ENCODE measurements at regions not wholly inside any gene's neighbourhood (a gene's known extent, or its start where the extent isn't known, plus 50 kb on each side); places are given as distances from the start of the nearest gene placed in this dataset.
A peak's percentile ranks its signal among the peaks of the same experiment; 100 is the strongest.

- no peak overlapping the region for H3K27ac ChIP-seq
- H3K36me3 ChIP-seq = no peaks in the 10 kb centered on the region
- TF ChIP-seq EP300 (IDR thresholded peaks at IDR 0.05) = no peak
- TF ChIP-seq POLR2AphosphoS5 (IDR thresholded peaks at IDR 0.05) = no peak
- TF ChIP-seq POLR2A (IDR thresholded peaks at IDR 0.05) = no peak
- no peak for TF ChIP-seq CTCF (IDR thresholded peaks at IDR 0.05)
- intact Hi-C loops (cut with DNase I; ENCODE audit: low total_unique reads) = no loop called here
- no peaks in the 10 kb centered on the region for H3K27me3 ChIP-seq
- no peak overlapping the region for H3K4me3 ChIP-seq
- no peak for DNase-seq
- peaks cover 3 to 27% (median 23%) of the 10 kb centered on the region in 4 donors for H3K9me3 ChIP-seq
- H3K4me1 ChIP-seq = no peaks in the 10 kb centered on the region
- WGBS, 5 donors = 74 to 77% (median 75%) methylated on average over 4 of the region's 4 CpGs
These were observed 71.2 kb downstream of the CD24 start for GRCh38 chr6:106903299-106903698.

GRCh38 chr6:106901062-106901461 is 73.5 kb downstream of the CD24 start:
- Histone ChIP-seq H3K27me3 (no peaks in the 10 kb centered on the region), H3K4me3 (no peak overlapping the region), H3K4me1 (no peaks in the 10 kb centered on the region), H3K27ac (no peak overlapping the region), H3K9me3 (peaks cover 3 to 27% (median 23%) of the 10 kb centered on the region in 4 donors), H3K36me3 (no peaks in the 10 kb centered on the region)
- WGBS, 5 donors = 90 to 99% (median 93%) methylated on average over 3 of the region's 3 CpGs
- no peak for DNase-seq
- intact Hi-C loops (cut with DNase I; ENCODE audit: low total_unique reads) = no loop called here
- no peak for TF ChIP-seq EP300 (IDR thresholded peaks at IDR 0.05)

GRCh38 chr6:106899697-106900096 is 74.8 kb downstream of the CD24 start:
- Histone ChIP-seq H3K4me3 (no peak overlapping the region), H3K27ac (no peak overlapping the region), H3K27me3 (no peaks in the 10 kb centered on the region), H3K36me3 (no peaks in the 10 kb centered on the region), H3K9me3 (peaks cover 3 to 27% (median 23%) of the 10 kb centered on the region in 4 donors), H3K4me1 (no peaks in the 10 kb centered on the region)
- WGBS, 5 donors = 76 to 91% (median 86%) methylated on average over 4 of the region's 4 CpGs
- no peak for DNase-seq
- intact Hi-C loops (cut with DNase I; ENCODE audit: low total_unique reads) = no loop called here
- TF ChIP-seq POLR2AphosphoS5 (IDR thresholded peaks at IDR 0.05) = no peak
- no peak for TF ChIP-seq EP300 (IDR thresholded peaks at IDR 0.05)
- TF ChIP-seq CTCF (IDR thresholded peaks at IDR 0.05) = no peak
- TF ChIP-seq POLR2A (IDR thresholded peaks at IDR 0.05) = no peak

GRCh38 chr6:106897580-106897979 is 76.9 kb downstream of the CD24 start:
- no peak for DNase-seq
- WGBS, 5 donors = 68 to 79% (median 74%) methylated on average over 5 of the region's 5 CpGs
- no peaks in the 10 kb centered on the region for H3K27me3 ChIP-seq
- H3K4me1 ChIP-seq = no peaks in the 10 kb centered on the region
- intact Hi-C loops (cut with DNase I; ENCODE audit: low total_unique reads) = no loop called here
- H3K4me3 ChIP-seq = no peak overlapping the region
- H3K27ac ChIP-seq = no peak overlapping the region
- H3K9me3 ChIP-seq = peaks cover 3 to 25% (median 23%) of the 10 kb centered on the region in 4 donors
- no peak for TF ChIP-seq POLR2AphosphoS5 (IDR thresholded peaks at IDR 0.05)
- no peak for TF ChIP-seq CTCF (IDR thresholded peaks at IDR 0.05)
- no peak for TF ChIP-seq POLR2A (IDR thresholded peaks at IDR 0.05)
- no peak for TF ChIP-seq EP300 (IDR thresholded peaks at IDR 0.05)
- no peaks in the 10 kb centered on the region for H3K36me3 ChIP-seq

GRCh38 chr6:106895703-106896040 is 78.9 kb downstream of the CD24 start:
- intact Hi-C loops (cut with DNase I; ENCODE audit: low total_unique reads) = no loop called here
- H3K4me1 ChIP-seq = no peaks in the 10 kb centered on the region
- WGBS, 5 donors = 75 to 87% (median 83%) methylated on average over 5 of the region's 5 CpGs
- TF ChIP-seq POLR2AphosphoS5 (IDR thresholded peaks at IDR 0.05) = no peak
- no peak for TF ChIP-seq POLR2A (IDR thresholded peaks at IDR 0.05)
- no peak for TF ChIP-seq CTCF (IDR thresholded peaks at IDR 0.05)
- no peak for TF ChIP-seq EP300 (IDR thresholded peaks at IDR 0.05)
- DNase-seq = no peak
- no peaks in the 10 kb centered on the region for H3K27me3 ChIP-seq
- H3K36me3 ChIP-seq = no peaks in the 10 kb centered on the region
- peak overlapping the region in 1 of 5 donors; percentile 33 for H3K27ac ChIP-seq
- H3K9me3 ChIP-seq = peaks cover 0 to 11% (median 8%) of the 10 kb centered on the region in 4 donors
- H3K4me3 ChIP-seq = no peak overlapping the region

All from stomach (tissue), 8 donors.